SU-DHL-6 (cell line): ENCODE measurements at regions not wholly inside any gene's neighbourhood (a gene's known extent, or its start where the extent isn't known, plus 50 kb on each side); places are given as distances from the start of the nearest gene placed in this dataset.

Experiments used
- H2AFZ ChIP-seq: fragments of 200-600 bp; sonication (generic); 2 replicates; pipeline ENCODE4 v1.6.1; 2014; ENCODE audit warnings: low read depth, mild to moderate bottlenecking, moderate library complexity, mixed read lengths, antibody characterized with exemption, low read length; ENCODE audit not compliant: severe bottlenecking
- H3F3A ChIP-seq: fragments of 200-600 bp; shearing (Covaris generic); 2 replicates; pipeline ENCODE4 v1.6.0; 2016; ENCODE audit warnings: antibody characterized with exemption, mild to moderate bottlenecking; ENCODE audit not compliant: insufficient read depth
- H3K27ac ChIP-seq: fragments of 200-600 bp; sonication (generic); 2 replicates; pipeline ENCODE4 v1.5.1; 2016; ENCODE audit warnings: low read depth, mild to moderate bottlenecking, low read length, moderate library complexity, mixed read lengths
- H3K27me3 ChIP-seq: fragments of 200-600 bp; sonication (generic), shearing (Covaris generic); 2 replicates; pipeline ENCODE4 v1.6.0; 2014; ENCODE audit warnings: mild to moderate bottlenecking, low read length
- H3K36me3 ChIP-seq: fragments of 200-600 bp; sonication (generic); 2 replicates; pipeline ENCODE4 v1.6.1; 2014; ENCODE audit warnings: mild to moderate bottlenecking, low read length, mixed read lengths
- H3K4me2 ChIP-seq: fragments of 300-600, 200-600 bp; shearing (Covaris generic), sonication (generic); 2 replicates; pipeline ENCODE4 v1.6.0; 2014; ENCODE audit warnings: low read length, low read depth, mild to moderate bottlenecking; ENCODE audit not compliant: poor library complexity, severe bottlenecking
- H3K4me3 ChIP-seq: fragments of 200-600 bp; sonication (generic); 2 replicates; pipeline ENCODE4 v1.5.1; 2014; ENCODE audit warnings: antibody characterized with exemption, low read length, mild to moderate bottlenecking, mixed read lengths; ENCODE audit not compliant: insufficient read depth, poor library complexity, severe bottlenecking
- H3K79me2 ChIP-seq: fragments of 200-600 bp; sonication (generic); 2 replicates; pipeline ENCODE4 v1.6.1; 2014; ENCODE audit warnings: mild to moderate bottlenecking, low read length, moderate library complexity; ENCODE audit not compliant: insufficient read depth
- H3K9ac ChIP-seq: fragments of 200-600 bp; sonication (generic); 2 replicates; pipeline ENCODE4 v1.7.0; 2014; ENCODE audit warnings: mild to moderate bottlenecking, low read length
- H3K9me2 ChIP-seq: fragments of 200-600 bp; sonication (generic); replicated peaks from 2 replicates; pipeline ENCODE4 v1.6.1; 2014; ENCODE audit warnings: low read length; ENCODE audit not compliant: insufficient read depth
- H3K9me3 ChIP-seq: fragments of 200-600 bp; sonication (generic); 2 replicates; pipeline ENCODE4 v1.6.1; 2014; ENCODE audit warnings: low read length, mixed read lengths; ENCODE audit not compliant: insufficient read depth
- H4K20me1 ChIP-seq: fragments of 200-600 bp; sonication (generic); 2 replicates; pipeline ENCODE4 v1.6.1; 2014; ENCODE audit warnings: low read depth, mild to moderate bottlenecking, antibody characterized with exemption, low read length, moderate library complexity, mixed read lengths
- EZH2phosphoT487 ChIP-seq: fragments of 200-600 bp; sonication (generic), shearing (Covaris generic); conservative IDR thresholded peaks from 2 replicates; pipeline ENCODE4 v1.6.1; 2018; ENCODE audit warnings: mild to moderate bottlenecking, antibody characterized with exemption, low read length, moderate library complexity, mixed read lengths
- TF ChIP-seq, protein P1 (sequence below): fragments of 200-600 bp; sonication (generic); IDR thresholded peaks from one replicate; pipeline ENCODE4 v1.5.1; 2017; ENCODE audit warnings: antibody characterized with exemption, mild to moderate bottlenecking, low read length, moderate library complexity; ENCODE audit not compliant: insufficient read depth, poor library complexity, severe bottlenecking

DNA sequence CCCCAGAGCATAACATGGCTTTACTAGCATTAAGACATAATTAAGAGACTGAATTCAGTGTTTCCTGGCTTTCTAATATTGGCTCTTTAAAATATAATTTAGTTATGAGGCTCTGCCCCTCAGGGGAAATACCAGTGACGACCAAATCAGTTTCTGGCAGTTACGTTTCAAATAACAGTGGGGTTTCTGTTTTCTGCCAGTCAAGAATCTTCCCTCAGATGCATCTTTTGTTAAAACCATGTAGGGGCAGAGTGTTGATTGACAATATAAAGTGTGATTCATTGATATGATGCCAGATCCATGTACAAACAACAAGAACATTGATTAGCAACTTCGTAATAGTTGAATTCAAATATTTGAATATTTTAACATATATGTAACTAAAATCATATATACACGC lies 1169.7 kb downstream of the DIAPH3 start:
- H3K9me2 ChIP-seq = no peaks in the 10 kb centered on the region
- TF ChIP-seq, protein P1, sequence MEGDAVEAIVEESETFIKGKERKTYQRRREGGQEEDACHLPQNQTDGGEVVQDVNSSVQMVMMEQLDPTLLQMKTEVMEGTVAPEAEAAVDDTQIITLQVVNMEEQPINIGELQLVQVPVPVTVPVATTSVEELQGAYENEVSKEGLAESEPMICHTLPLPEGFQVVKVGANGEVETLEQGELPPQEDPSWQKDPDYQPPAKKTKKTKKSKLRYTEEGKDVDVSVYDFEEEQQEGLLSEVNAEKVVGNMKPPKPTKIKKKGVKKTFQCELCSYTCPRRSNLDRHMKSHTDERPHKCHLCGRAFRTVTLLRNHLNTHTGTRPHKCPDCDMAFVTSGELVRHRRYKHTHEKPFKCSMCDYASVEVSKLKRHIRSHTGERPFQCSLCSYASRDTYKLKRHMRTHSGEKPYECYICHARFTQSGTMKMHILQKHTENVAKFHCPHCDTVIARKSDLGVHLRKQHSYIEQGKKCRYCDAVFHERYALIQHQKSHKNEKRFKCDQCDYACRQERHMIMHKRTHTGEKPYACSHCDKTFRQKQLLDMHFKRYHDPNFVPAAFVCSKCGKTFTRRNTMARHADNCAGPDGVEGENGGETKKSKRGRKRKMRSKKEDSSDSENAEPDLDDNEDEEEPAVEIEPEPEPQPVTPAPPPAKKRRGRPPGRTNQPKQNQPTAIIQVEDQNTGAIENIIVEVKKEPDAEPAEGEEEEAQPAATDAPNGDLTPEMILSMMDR = no peak
- TF ChIP-seq EZH2phosphoT487 = no peak
- H3K4me2 ChIP-seq = no peak overlapping the region
- no peak overlapping the region for H3K9ac ChIP-seq
- no peaks in the 10 kb centered on the region for H4K20me1 ChIP-seq
- no peaks in the 10 kb centered on the region for H3K9me3 ChIP-seq
- no peaks in the 10 kb centered on the region for H3K36me3 ChIP-seq
- no peaks in the 10 kb centered on the region for H3F3A ChIP-seq
- no peak overlapping the region for H3K4me3 ChIP-seq
- H2AFZ ChIP-seq = no peak overlapping the region
- H3K27me3 ChIP-seq = no peaks in the 10 kb centered on the region
- H3K27ac ChIP-seq = no peak overlapping the region
- no peaks in the 10 kb centered on the region for H3K79me2 ChIP-seq

DNA sequence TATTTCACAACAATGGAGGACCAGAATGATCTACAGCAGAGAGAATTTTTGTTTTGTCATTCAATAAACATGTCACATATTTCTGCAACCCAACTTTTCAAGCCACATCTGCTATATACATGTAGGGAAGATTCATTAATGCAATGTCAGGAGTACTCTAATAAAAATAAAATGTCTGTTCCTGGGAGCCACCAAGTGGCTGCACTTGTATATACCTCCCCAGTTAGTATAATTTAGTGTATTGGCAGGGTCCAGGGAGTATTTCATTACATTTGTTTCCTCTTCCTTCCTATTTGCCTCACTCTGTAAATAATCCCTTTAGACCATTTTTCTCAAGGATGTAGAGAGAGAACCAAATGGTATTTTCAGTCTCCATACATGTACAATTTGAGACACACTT lies 1169.0 kb downstream of the DIAPH3 start:
- no peak overlapping the region for H3K4me2 ChIP-seq
- H3K9me3 ChIP-seq = no peaks in the 10 kb centered on the region
- H4K20me1 ChIP-seq = no peaks in the 10 kb centered on the region
- no peaks in the 10 kb centered on the region for H3K27me3 ChIP-seq
- no peak overlapping the region for H3K27ac ChIP-seq
- H2AFZ ChIP-seq = no peak overlapping the region
- H3K79me2 ChIP-seq = no peaks in the 10 kb centered on the region
- H3F3A ChIP-seq = no peaks in the 10 kb centered on the region
- no peak for TF ChIP-seq EZH2phosphoT487
- TF ChIP-seq, protein P1 = no peak
- no peaks in the 10 kb centered on the region for H3K36me3 ChIP-seq
- no peak overlapping the region for H3K9ac ChIP-seq
- H3K9me2 ChIP-seq = no peaks in the 10 kb centered on the region
- H3K4me3 ChIP-seq = no peak overlapping the region

DNA sequence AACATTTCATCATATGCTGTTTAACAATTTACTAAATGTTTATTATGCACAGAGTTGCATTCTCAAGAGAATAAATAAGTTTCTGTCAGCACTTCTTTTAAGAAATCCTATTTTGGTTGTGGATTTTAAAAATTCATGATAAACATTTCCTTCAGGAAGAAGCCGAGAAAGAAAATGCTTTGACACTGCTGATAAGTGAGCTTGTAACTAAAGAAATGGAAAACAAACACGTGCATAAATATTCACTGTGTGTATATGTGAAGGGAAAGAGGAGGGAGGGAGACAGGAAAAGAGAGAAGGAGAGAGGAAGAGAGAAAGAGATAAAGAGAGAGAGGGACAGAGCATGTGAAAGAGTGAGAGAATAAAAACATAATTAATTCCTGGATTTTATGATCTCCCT lies 1165.0 kb downstream of the DIAPH3 start:
- Histone ChIP-seq H3K27me3 (no peaks in the 10 kb centered on the region), H3K4me3 (no peak overlapping the region), H3K36me3 (no peaks in the 10 kb centered on the region), H2AFZ (no peak overlapping the region), H3K27ac (no peak overlapping the region), H3K9ac (no peak overlapping the region), H4K20me1 (no peaks in the 10 kb centered on the region), H3K4me2 (no peak overlapping the region), H3K9me2 (no peaks in the 10 kb centered on the region), H3K79me2 (no peaks in the 10 kb centered on the region), H3F3A (no peaks in the 10 kb centered on the region), H3K9me3 (no peaks in the 10 kb centered on the region)
- TF ChIP-seq EZH2phosphoT487 = no peak
- TF ChIP-seq, protein P1 = no peak

DNA sequence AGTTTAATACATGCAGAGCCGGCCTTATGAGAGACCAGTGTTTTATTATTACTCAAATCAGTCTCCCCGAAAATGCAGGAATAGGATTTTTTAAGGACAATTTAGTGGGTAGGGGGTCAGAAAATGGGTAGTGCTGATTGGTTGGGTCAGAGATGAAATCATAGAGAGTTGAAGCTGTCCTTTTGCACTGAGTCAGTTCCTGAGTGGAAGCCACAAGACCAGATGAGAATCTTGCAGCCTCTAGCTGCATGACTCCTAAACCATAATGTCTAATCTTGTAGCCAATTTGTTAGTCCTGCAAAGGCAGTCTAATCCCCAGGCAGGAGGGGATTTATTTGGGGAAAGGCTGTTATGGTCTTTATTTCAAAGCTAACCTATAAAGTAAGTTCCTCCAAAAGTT lies 1163.9 kb downstream of the DIAPH3 start:
- no peak overlapping the region for H3K27ac ChIP-seq
- TF ChIP-seq EZH2phosphoT487 = no peak
- TF ChIP-seq, protein P1 = no peak

More for the DNA sequence above, 1163.9 kb downstream of the DIAPH3 start:
- H3K79me2 ChIP-seq = no peaks in the 10 kb centered on the region
- no peaks in the 10 kb centered on the region for H4K20me1 ChIP-seq
- H3K4me3 ChIP-seq = no peak overlapping the region
- no peak overlapping the region for H2AFZ ChIP-seq
- H3F3A ChIP-seq = no peaks in the 10 kb centered on the region
- no peaks in the 10 kb centered on the region for H3K9me2 ChIP-seq
- H3K27me3 ChIP-seq = no peaks in the 10 kb centered on the region
- H3K9me3 ChIP-seq = no peaks in the 10 kb centered on the region
- no peaks in the 10 kb centered on the region for H3K36me3 ChIP-seq
- H3K9ac ChIP-seq = no peak overlapping the region
- H3K4me2 ChIP-seq = no peak overlapping the region
